A549 (cell line): ENCODE measurements at regions not wholly inside any gene's neighbourhood (a gene's known extent, or its start where the extent isn't known, plus 50 kb on each side); places are given as distances from the start of the nearest gene placed in this dataset.

Experiments
- CTCF ChIP-seq: fragments of >200 bp; sonication (Bioruptor Twin); formaldehyde crosslinking; IDR thresholded peaks from 3 replicates; pipeline ENCODE4 v1.5.1; 2016
- ESRRA ChIP-seq: fragments of 150-350 bp; IDR thresholded peaks from 2 replicates; pipeline ENCODE4 v1.6.1; 2014; ENCODE audit warnings: mild to moderate bottlenecking, low read length, borderline replicate concordance

DNA sequence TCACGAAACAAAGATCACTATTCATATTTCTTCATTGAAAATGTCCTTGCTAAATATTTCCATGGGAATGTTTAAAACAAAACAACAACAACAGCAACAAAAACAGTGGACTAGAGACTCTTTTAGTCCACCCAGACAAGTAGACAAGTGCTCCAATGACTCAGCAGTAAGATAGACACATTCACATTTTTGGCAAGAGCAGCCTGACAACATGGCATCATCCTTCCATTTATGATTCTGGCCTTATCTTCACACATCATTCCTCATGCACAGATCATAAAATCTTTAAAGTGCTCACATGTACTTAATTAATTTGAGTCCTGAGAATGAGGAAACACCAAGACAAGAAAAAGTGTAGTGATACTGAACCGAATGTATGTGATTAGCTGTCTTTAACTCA is 132.6 kb upstream of the PDE4D start:
- TF ChIP-seq CTCF: no peak
- no peak for TF ChIP-seq ESRRA
